Keratinocyte (primary cell): ENCODE measurements at regions not wholly inside any gene's neighbourhood (a gene's known extent, or its start where the extent isn't known, plus 50 kb on each side); places are given as distances from the start of the nearest gene placed in this dataset.

Experiments used
- DNase-seq: peaks from one replicate; pipeline ENCODE4 v3.0.0-alpha.2; 2011; ENCODE audit warnings: low read depth, missing footprints, low spot score
- FAIRE-seq: peaks from 2 replicates; lab custom pipeline; 2011; peaks lifted over from hg19 to GRCh38; lab: Jason Lieb, UNC
- H2AFZ ChIP-seq: 2 replicates; pipeline ENCODE4 v1.6.0; 2012; ENCODE audit warnings: low read length, control low read depth, inconsistent platforms; ENCODE audit not compliant: control insufficient read depth
- H3K27ac ChIP-seq: 2 replicates; pipeline ENCODE4 v1.5.1; 2011; ENCODE audit warnings: low read length; ENCODE audit not compliant: control insufficient read depth, insufficient read depth
- H3K27me3 ChIP-seq: 3 replicates; pipeline ENCODE4 v1.6.0; 2011; ENCODE audit warnings: low read length; ENCODE audit not compliant: control insufficient read depth, insufficient read depth; ENCODE audit errors: extremely low read depth
- H3K36me3 ChIP-seq, 2 experiments: 2 replicates in 1 of 2; 3 replicates in 1 of 2; pipeline ENCODE4 v1.5.1; 2011; ENCODE audit warnings: low read length in 2 of 2, mild to moderate bottlenecking in 1 of 2; ENCODE audit not compliant: control insufficient read depth in 2 of 2, insufficient read depth in 2 of 2; ENCODE audit errors: extremely low read depth in 1 of 2
- H3K4me1 ChIP-seq: 3 replicates; pipeline ENCODE4 v1.5.1; 2011; ENCODE audit warnings: low read length; ENCODE audit not compliant: control insufficient read depth, insufficient read depth; ENCODE audit errors: extremely low read depth
- H3K4me2 ChIP-seq: 3 replicates; pipeline ENCODE4 v1.6.0; 2011; ENCODE audit warnings: low read depth, low read length; ENCODE audit not compliant: control insufficient read depth, insufficient read depth; ENCODE audit errors: extremely low read depth
- H3K4me3 ChIP-seq, 3 experiments: fragments of 200-600 bp in 1 of 3; sonication (generic) in 1 of 3; 2 replicates in 2 of 3; 3 replicates in 1 of 3; pipeline ENCODE4 v1.5.1; 2011 to 2016; ENCODE audit warnings: low read length in 3 of 3, mild to moderate bottlenecking in 3 of 3, control low read depth in 2 of 3, inconsistent platforms in 1 of 3, low read depth in 1 of 3, mixed read lengths in 1 of 3, mixed run types in 1 of 3, moderate library complexity in 1 of 3; ENCODE audit not compliant: control insufficient read depth in 2 of 3, insufficient read depth in 2 of 3; ENCODE audit errors: extremely low read depth in 1 of 3
- H3K79me2 ChIP-seq: 2 replicates; pipeline ENCODE4 v1.6.0; 2012; ENCODE audit warnings: low read length; ENCODE audit not compliant: control insufficient read depth, insufficient read depth
- H3K9ac ChIP-seq: 3 replicates; pipeline ENCODE4 v1.6.0; 2011; ENCODE audit warnings: low read length; ENCODE audit not compliant: control insufficient read depth, insufficient read depth; ENCODE audit errors: extremely low read depth
- H3K9me1 ChIP-seq: 3 replicates; pipeline ENCODE4 v1.6.0; 2011; ENCODE audit warnings: low read length; ENCODE audit not compliant: control insufficient read depth, insufficient read depth; ENCODE audit errors: extremely low read depth
- H3K9me3 ChIP-seq: 2 replicates; pipeline ENCODE4 v1.5.1; 2012; ENCODE audit warnings: low read depth, low read length; ENCODE audit not compliant: control insufficient read depth
- H4K20me1 ChIP-seq: 3 replicates; pipeline ENCODE4 v1.6.0; 2011; ENCODE audit warnings: low read length; ENCODE audit not compliant: control insufficient read depth, insufficient read depth; ENCODE audit errors: extremely low read depth
- EZH2 ChIP-seq: IDR thresholded peaks from one replicate; pipeline ENCODE4 v1.6.1; 2012; ENCODE audit warnings: inconsistent platforms, mild to moderate bottlenecking, low read length, moderate library complexity
- dilution Hi-C: fragments of 300-500 bp; cut with MboI; formaldehyde crosslinking; loops from one replicate; pipeline ENCODE4 v1.7.0; 2020; ENCODE audit warnings: low sequenced_read_pairs; ENCODE audit not compliant: extremely low pct_ligation_motif_present
- TF ChIP-seq, protein P1 (sequence below), 3 experiments: IDR thresholded peaks in 1 of 3; conservative IDR thresholded peaks in 1 of 3; optimal IDR thresholded peaks in 1 of 3; 2 replicates in 2 of 3; 3 replicates in 1 of 3; pipeline versions ENCODE3 to v1.5.1; 2011; ENCODE audit warnings: low read length in 3 of 3, mild to moderate bottlenecking in 3 of 3, moderate library complexity in 2 of 3, control low read depth in 1 of 3, inconsistent platforms in 1 of 3; ENCODE audit not compliant: insufficient read depth in 2 of 3; ENCODE audit errors: extremely low read depth in 1 of 3

DNA sequence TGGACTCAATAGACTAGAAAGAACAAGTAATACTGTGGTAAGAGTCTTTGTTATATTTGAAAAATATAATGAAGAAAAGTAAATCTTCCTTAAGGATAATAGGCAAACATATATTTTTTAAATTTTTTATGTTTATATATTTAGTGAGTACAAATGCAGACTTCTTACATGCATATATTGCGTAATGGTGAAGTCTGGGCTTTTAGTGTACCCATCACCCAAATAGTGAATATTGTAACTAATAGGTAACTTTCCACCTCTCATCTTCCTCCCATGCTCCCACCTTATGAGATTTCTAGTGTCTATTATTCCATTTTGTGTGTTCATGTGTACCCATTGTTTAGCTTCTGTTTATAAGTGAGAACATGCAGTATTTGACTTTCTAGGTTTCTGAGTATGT, 711.2 kb upstream of the NDST4 start:
- Histone ChIP-seq H3K9me3 (no peaks in the 10 kb centered on the region), H3K27me3 (no peaks in the 10 kb centered on the region), H3K9ac (no peak overlapping the region), H2AFZ (no peak overlapping the region), H4K20me1 (no peaks in the 10 kb centered on the region), H3K36me3 (no peaks in the 10 kb centered on the region), H3K4me1 (no peaks in the 10 kb centered on the region), H3K4me3 (no peak overlapping the region), H3K4me2 (no peak overlapping the region), H3K27ac (no peak overlapping the region), H3K9me1 (no peaks in the 10 kb centered on the region), H3K79me2 (no peaks in the 10 kb centered on the region)
- dilution Hi-C loops, result no loop called here
- DNase-seq (no peak), FAIRE-seq (no peak)
- TF ChIP-seq, protein P1, sequence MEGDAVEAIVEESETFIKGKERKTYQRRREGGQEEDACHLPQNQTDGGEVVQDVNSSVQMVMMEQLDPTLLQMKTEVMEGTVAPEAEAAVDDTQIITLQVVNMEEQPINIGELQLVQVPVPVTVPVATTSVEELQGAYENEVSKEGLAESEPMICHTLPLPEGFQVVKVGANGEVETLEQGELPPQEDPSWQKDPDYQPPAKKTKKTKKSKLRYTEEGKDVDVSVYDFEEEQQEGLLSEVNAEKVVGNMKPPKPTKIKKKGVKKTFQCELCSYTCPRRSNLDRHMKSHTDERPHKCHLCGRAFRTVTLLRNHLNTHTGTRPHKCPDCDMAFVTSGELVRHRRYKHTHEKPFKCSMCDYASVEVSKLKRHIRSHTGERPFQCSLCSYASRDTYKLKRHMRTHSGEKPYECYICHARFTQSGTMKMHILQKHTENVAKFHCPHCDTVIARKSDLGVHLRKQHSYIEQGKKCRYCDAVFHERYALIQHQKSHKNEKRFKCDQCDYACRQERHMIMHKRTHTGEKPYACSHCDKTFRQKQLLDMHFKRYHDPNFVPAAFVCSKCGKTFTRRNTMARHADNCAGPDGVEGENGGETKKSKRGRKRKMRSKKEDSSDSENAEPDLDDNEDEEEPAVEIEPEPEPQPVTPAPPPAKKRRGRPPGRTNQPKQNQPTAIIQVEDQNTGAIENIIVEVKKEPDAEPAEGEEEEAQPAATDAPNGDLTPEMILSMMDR (optimal IDR thresholded peaks at IDR 0.05 in 1 of 3, IDR thresholded peaks at IDR 0.05 in 1 of 3, conservative IDR thresholded peaks at IDR 0.05 in 1 of 3; ENCODE audit: extremely low read depth in 1 of 3, insufficient read depth in 2 of 3, low read length in 3 of 3), result no peak
- TF ChIP-seq EZH2, result no peak

DNA sequence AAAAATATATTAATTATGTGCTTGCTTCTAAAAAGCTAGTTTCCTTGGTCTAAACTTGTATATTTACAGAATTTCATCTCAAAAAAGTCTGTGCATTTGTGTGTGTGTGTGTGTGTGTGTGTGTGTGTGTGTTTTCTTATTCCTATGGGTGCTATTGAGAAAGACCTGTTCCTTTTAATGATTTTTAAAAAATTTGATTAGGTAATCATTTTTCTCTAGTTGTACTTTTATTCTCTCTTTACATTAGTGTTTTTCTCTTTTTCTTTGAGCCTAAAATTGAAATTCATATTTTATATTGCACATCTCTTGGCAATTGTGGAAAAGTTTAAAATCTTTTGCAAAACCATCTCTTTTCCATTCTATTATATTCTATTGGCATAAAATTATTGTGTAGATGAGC, 690.4 kb upstream of the NDST4 start:
- no peaks in the 10 kb centered on the region for H3K9me3 ChIP-seq
- TF ChIP-seq, protein P1 (optimal IDR thresholded peaks at IDR 0.05 in 1 of 3, IDR thresholded peaks at IDR 0.05 in 1 of 3, conservative IDR thresholded peaks at IDR 0.05 in 1 of 3; ENCODE audit: extremely low read depth in 1 of 3, insufficient read depth in 2 of 3, low read length in 3 of 3), result no peak
- no peak for TF ChIP-seq EZH2

More for the DNA sequence above, 690.4 kb upstream of the NDST4 start:
- Histone ChIP-seq H3K4me1 (no peaks in the 10 kb centered on the region), H3K27me3 (no peaks in the 10 kb centered on the region), H3K27ac (no peak overlapping the region), H3K36me3 (no peaks in the 10 kb centered on the region), H3K4me3 (no peak overlapping the region), H2AFZ (no peak overlapping the region), H4K20me1 (no peaks in the 10 kb centered on the region), H3K9me1 (no peaks in the 10 kb centered on the region), H3K79me2 (no peaks in the 10 kb centered on the region), H3K4me2 (no peak overlapping the region), H3K9ac (no peak overlapping the region)
- FAIRE-seq (no peak), DNase-seq (no peak)
- dilution Hi-C loops, result no loop called here
